Cardiac septum (tissue), 1 donor: ENCODE measurements at regions not wholly inside any gene's neighbourhood (a gene's known extent, or its start where the extent isn't known, plus 50 kb on each side); places are given as distances from the start of the nearest gene placed in this dataset.
A peak's percentile ranks its signal among the peaks of the same experiment; 100 is the strongest.
"Not testable (repeated sequence)": the region's sequence is repeated elsewhere in the genome, so short reads cannot be mapped to it uniquely, and the experiment has no call there.

Experiments
- DNase-seq: peaks from one replicate; pipeline ENCODE4 v3.0.0-alpha.2; 2020; ENCODE audit warnings: low spot score
- intact Hi-C: fragments of 100-400 bp; cut with DNase I; formaldehyde crosslinking; loops from one replicate; pipeline ENCODE4 v1.14.0; 2022
- donor health status: DM: no; HTN: no; CAD: no.

- intact Hi-C loops = not testable (repeated sequence)
These were observed 64.0 kb downstream of the OR4F15 start for GRCh38 chr15:101876031-101876430.

GRCh38 chr15:101877649-101878048 is 65.6 kb downstream of the OR4F15 start:
- intact Hi-C loops, DNase-seq: not testable (repeated sequence)

More at GRCh38 chr15:101876031-101876430, 64.0 kb downstream of the OR4F15 start:
- not testable (repeated sequence) for DNase-seq

GRCh38 chr15:101912349-101913287 is 100.6 kb downstream of the OR4F15 start:
- DNase-seq, intact Hi-C loops: not testable (repeated sequence)

- DNase-seq, intact Hi-C loops: not testable (repeated sequence)
These were observed 112.6 kb downstream of the OR4F15 start for GRCh38 chr15:101924554-101924953.

- intact Hi-C loops, DNase-seq: not testable (repeated sequence)
These were observed 122.5 kb downstream of the OR4F15 start for GRCh38 chr15:101934506-101934905.

GRCh38 chr15:101937362-101937761 is 125.4 kb downstream of the OR4F15 start:
- intact Hi-C loops, DNase-seq: not testable (repeated sequence)

- intact Hi-C loops, DNase-seq: not testable (repeated sequence)
These were observed 126.6 kb downstream of the OR4F15 start for GRCh38 chr15:101938555-101938954.

- intact Hi-C loops = not testable (repeated sequence)
These were observed 133.9 kb downstream of the OR4F15 start for GRCh38 chr15:101945896-101946295.

GRCh38 chr15:101948491-101949010 is 136.5 kb downstream of the OR4F15 start:
- intact Hi-C loops, DNase-seq: not testable (repeated sequence)

More at GRCh38 chr15:101945896-101946295, 133.9 kb downstream of the OR4F15 start:
- DNase-seq = not testable (repeated sequence)

- intact Hi-C loops, DNase-seq: not testable (repeated sequence)
These were observed 137.5 kb downstream of the OR4F15 start for GRCh38 chr15:101949380-101950065.

GRCh38 chr15:101953993-101954392 is 142.0 kb downstream of the OR4F15 start:
- DNase-seq, intact Hi-C loops: not testable (repeated sequence)

- DNase-seq, intact Hi-C loops: not testable (repeated sequence)
These were observed 143.8 kb downstream of the OR4F15 start for GRCh38 chr15:101955840-101956239.

- intact Hi-C loops = not testable (repeated sequence)
- DNase-seq = peak; percentile 78
These were observed 146.7 kb downstream of the OR4F15 start for GRCh38 chr15:101958656-101959055.

GRCh38 chr15:101961263-101961662 is 149.3 kb downstream of the OR4F15 start:
- intact Hi-C loops, DNase-seq: not testable (repeated sequence)

GRCh38 chr15:101961765-101962164 is 149.8 kb downstream of the OR4F15 start:
- DNase-seq, intact Hi-C loops: not testable (repeated sequence)

GRCh38 chr15:101963687-101964086 is 151.7 kb downstream of the OR4F15 start:
- intact Hi-C loops, DNase-seq: not testable (repeated sequence)

- intact Hi-C loops = not testable (repeated sequence)
- peak; percentile 73 for DNase-seq
These were observed 153.4 kb downstream of the OR4F15 start for GRCh38 chr15:101965353-101965752.

GRCh38 chr15:101965860-101966259 is 153.9 kb downstream of the OR4F15 start:
- intact Hi-C loops = not testable (repeated sequence)
- peak; percentile 73 for DNase-seq

GRCh38 chr15:101967364-101967763 is 155.4 kb downstream of the OR4F15 start:
- DNase-seq, intact Hi-C loops: not testable (repeated sequence)

- intact Hi-C loops, DNase-seq: not testable (repeated sequence)
These were observed 158.6 kb downstream of the OR4F15 start for GRCh38 chr15:101970605-101971004.
